HG03342 (cell line): ENCODE measurements at regions not wholly inside any gene's neighbourhood (a gene's known extent, or its start where the extent isn't known, plus 50 kb on each side); places are given as distances from the start of the nearest gene placed in this dataset.
"Not testable (repeated sequence)": the region's sequence is repeated elsewhere in the genome, so short reads cannot be mapped to it uniquely, and the experiment has no call there.

Experiments
- ATAC-seq: cut with Tn5 transposase; IDR thresholded peaks from one replicate; pipeline ENCODE4 v1.9.1; 2021; ENCODE audit warnings: mild to moderate bottlenecking, moderate library complexity; ENCODE audit not compliant: unreplicated experiment

DNA sequence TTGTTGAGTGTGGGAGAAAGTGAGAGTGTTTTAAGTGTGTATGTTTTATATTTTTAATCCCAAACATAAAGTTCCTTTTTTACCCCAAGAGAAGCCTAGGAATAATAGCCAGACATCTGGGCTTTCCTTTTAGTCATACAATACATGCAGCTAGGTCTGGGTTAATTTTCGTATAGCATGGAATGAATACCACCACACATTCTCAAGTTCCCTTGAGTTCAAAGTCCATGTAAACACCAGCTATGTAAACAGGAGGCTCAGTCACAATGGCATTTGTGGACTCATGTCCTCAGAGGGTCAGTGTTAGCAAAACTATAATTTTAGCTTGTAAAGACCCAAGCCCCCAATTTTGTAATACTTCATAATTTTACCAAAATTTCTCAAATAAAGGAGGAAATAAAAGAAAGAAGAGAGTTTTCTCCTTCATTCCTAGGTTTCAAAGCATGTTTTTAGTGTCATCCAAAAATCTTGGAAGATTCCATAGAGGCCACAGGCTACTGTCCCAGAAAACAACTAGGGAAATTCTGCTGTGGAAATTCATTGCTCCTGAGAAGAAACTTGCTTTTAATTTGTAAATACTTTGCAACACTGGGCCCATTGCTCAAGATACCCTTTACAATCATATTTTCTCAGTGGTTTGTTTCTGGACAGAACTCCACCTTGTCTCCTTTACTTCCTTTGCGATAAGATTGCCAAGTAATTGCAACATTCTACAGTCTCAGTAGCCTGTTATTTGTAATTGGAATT is 671.2 kb downstream of the COL12A1 start:
- no peak for ATAC-seq

GRCh38 chr6:74519163-74519562 is 686.7 kb downstream of the COL12A1 start:
- ATAC-seq, result no peak

DNA sequence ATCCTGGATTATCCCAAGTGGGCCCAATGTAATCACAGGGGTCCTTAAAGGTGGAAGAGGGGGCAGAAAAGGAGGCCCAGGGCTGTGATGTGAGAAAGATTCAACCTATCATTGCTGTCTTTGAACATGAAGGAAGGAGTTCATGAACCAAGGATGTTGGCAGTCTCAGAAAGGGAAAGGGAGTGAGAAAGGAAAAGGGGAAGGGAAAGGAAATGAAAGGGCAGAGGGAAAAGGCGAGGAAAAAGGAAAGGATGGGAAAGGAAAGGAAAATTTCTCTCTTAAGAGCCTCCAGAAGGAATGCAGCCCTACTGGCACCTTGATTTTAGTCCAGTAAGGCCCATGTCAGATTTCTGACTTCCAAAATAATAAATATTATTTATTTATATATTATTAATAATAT is 687.8 kb downstream of the COL12A1 start:
- ATAC-seq, result no peak

GRCh38 chr6:74510878-74511277 is 695.0 kb downstream of the COL12A1 start:
- ATAC-seq, result no peak

GRCh38 chr6:74507649-74508048 is 698.2 kb downstream of the COL12A1 start:
- ATAC-seq, result no peak

GRCh38 chr6:74505391-74505790 is 700.5 kb downstream of the COL12A1 start:
- no peak for ATAC-seq

DNA sequence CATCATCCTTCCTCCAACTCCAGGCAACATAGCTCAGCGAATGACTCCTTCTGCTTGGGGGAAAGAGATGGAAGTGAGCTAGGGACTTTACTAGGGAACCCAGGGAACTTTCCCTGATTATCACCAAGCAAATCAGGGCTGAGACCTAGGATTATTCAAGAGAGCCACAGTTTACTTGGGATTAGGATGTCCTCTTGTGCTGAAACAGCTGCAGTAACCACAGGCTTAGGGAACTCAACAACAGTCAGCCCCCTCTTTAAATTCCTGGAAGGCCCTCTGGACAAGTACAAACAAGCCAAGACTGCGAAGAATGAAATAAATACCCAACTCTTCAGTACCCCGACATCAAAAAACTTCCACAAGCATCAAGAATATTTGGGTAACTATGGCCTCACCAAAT is 700.9 kb downstream of the COL12A1 start:
- ATAC-seq, result no peak

GRCh38 chr6:74492587-74492986 is 713.3 kb downstream of the COL12A1 start:
- no peak for ATAC-seq

- peak; percentile 73 for ATAC-seq
Measured at GRCh38 chr6:74491844-74492374, 713.9 kb downstream of the COL12A1 start.

GRCh38 chr6:74488726-74489125 is 717.1 kb downstream of the COL12A1 start:
- ATAC-seq, result not testable (repeated sequence)

- no peak for ATAC-seq
Measured at GRCh38 chr6:74482180-74482579, 723.7 kb downstream of the COL12A1 start.

DNA sequence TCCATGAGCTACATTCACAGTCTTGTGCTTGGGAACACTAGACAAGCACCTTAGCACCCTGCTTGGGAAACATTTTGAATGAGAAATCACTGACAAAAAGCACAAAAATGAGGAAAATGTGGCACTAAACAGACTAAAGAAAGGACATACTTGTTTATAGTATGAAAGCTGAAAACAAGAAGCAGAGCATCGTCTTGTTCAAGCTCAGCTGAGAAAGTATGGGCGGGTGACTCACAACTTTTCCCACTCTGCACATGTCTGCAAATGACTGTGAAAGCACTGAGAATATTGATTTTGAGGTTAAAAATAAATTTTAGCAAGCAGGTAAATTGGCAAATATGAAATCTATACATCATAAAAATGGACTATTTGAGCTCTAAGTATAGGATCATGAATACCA is 725.3 kb downstream of the COL12A1 start:
- no peak for ATAC-seq

DNA sequence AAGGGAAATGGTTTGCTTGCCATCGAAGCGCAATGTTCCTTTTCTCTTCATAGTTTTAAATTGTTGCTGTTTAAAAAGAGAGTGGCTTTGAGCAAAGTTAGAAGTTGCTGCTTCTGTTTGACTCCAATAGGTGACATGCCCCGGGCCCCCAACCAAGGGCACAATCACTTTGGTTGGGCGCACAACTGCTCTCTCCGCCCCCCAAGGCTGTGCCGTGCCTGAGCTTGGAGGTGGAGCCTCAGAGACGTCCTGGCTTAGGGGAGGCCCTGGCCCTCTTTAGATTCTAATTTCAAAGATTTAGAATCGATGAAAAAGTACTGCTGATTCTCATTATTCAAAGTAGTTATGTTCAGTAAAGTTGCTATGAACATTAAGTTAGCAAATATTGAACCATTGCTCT is 725.9 kb downstream of the COL12A1 start:
- no peak for ATAC-seq

- ATAC-seq, result no peak
Measured at GRCh38 chr6:74479420-74479819, 726.4 kb downstream of the COL12A1 start.

DNA sequence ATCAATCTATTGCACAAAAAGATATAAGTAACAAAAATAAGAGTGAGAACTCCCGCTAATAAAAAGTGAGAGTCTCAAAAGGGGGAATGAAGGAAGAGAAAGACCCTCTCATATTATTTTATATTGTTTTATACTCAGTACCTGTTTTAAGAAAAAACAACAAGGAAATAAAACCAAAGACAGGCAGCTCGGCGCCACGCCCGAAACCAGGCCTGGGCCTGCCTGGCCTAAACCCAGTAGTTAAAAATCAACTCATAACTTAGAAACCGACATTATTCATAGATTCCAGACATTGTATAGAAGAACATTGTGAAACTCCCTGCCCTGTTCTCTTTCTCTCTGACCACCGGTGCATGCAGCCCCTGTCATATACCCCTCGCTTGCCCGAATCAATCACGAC is 731.8 kb downstream of the COL12A1 start:
- ATAC-seq, result not testable (repeated sequence)

- ATAC-seq, result not testable (repeated sequence)
Measured at GRCh38 chr6:74468552-74468951, 737.3 kb downstream of the COL12A1 start.

DNA sequence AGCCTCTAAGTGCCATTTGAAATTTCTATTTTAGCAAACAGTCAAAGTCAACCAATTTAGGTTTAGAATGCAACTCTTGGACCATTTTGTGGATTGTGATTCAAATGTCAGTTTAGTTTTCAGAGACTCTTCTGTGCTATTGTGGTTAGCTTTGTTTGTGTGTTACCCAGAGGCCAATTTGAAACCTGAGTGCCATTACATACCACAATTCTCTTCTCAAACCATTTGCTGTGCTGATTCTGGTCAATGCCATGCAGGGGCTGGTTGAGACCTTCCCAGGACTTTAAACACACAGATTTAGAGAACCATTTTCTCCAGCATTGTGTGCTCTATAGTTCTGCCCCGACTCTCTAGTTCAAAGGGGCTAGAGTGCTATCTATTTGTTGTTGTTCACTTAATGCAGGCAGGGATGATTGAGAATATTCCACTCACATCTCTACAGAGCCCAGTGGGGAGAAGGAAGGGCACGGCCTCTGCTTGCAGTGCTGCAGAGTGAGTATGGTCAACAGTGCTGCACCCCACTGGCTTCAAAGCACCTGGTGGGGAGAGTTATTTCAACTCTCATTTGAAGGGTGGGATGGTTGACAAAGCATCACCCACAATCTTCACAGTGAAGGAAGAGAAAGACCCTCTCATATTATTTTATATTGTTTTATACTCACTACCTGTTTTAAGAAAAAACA is 738.2 kb downstream of the COL12A1 start:
- no peak for ATAC-seq

DNA sequence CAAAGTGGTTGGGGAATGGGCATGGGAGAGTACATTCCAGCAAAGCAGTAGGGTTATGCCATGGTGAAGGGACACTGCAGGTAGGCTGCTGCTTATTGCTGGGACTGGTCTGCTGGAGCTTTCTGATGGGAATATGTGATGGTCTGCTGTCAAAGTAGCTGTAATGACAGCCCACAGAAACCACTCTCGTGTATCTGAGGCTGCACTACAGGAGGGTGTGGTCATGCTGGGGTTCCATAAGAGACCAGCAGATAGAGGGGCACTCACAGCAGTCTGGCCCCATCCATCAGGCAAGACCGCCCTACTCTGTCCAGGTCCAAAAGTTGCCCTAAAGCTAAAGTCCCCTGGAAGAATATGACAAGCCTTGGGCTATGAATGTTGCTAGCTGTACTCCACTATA is 739.3 kb downstream of the COL12A1 start:
- no peak for ATAC-seq

- no peak for ATAC-seq
Measured at GRCh38 chr6:74459260-74459659, 746.6 kb downstream of the COL12A1 start.

GRCh38 chr6:74458536-74458935 is 747.3 kb downstream of the COL12A1 start:
- ATAC-seq, result no peak

DNA sequence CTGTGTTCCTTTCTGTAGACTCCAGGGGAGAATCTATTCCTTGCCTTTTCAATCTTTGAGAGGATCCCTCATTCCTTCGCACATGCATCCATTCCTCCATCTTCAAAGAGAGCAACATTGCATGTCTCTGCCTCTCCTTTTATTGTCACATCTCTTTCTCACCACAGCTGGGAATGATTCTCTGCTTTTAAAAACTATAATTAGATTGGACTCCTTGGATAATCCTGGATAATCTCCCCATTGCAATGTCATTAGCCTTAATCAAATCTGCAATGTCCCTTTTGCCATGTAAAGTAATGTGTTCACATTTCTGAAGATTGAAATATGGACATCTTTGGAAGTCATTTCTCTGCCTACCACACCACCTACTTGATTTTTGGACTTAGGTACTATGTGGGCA is 750.1 kb downstream of the COL12A1 start:
- ATAC-seq, result no peak

GRCh38 chr6:74451953-74452352 is 753.9 kb downstream of the COL12A1 start:
- no peak for ATAC-seq
